WTC11 (cell line): ENCODE measurements at regions not wholly inside any gene's neighbourhood (a gene's known extent, or its start where the extent isn't known, plus 50 kb on each side); places are given as distances from the start of the nearest gene placed in this dataset.

ENCODE experiments used
- ATAC-seq: fragments of 200-7000 bp; cut with Tn5 transposase; 2 replicates; pipeline ENCODE4 v1.10.0; 2021; ENCODE audit warnings: mild to moderate bottlenecking, moderate library complexity
- CTCF ChIA-PET: fragments of 300-600 bp; sonication (Branson Sonifier 250); formaldehyde crosslinking; loops from one replicate; lab custom pipeline; 2021; ENCODE audit warnings: antibody characterized with exemption; lab: Charles Lee
- POLR2A ChIA-PET: fragments of 350-600 bp; sonication (Branson Sonifier 250); formaldehyde crosslinking; loops from one replicate; lab custom pipeline; 2021; ENCODE audit warnings: antibody characterized with exemption; lab: Charles Lee
- DNase-seq: peaks from one replicate; pipeline ENCODE4 v3.0.0; 2021; ENCODE audit warnings: low spot score
- H3K27ac Mint-ChIP-seq: 2 replicates; pipeline ENCODE4 v1.8.0; 2021; ENCODE audit warnings: mixed read lengths
- H3K27me3 Mint-ChIP-seq: 2 replicates; pipeline ENCODE4 v1.8.0; 2021; ENCODE audit warnings: low read depth, mild to moderate bottlenecking, moderate library complexity, mixed read lengths
- H3K36me3 Mint-ChIP-seq: 2 replicates; pipeline ENCODE4 v1.8.0; 2021; ENCODE audit warnings: mixed read lengths
- H3K4me1 Mint-ChIP-seq: 2 replicates; pipeline ENCODE4 v1.8.0; 2022; ENCODE audit warnings: mixed read lengths
- H3K4me3 Mint-ChIP-seq: 2 replicates; pipeline ENCODE4 v1.8.0; 2021; ENCODE audit warnings: mild to moderate bottlenecking, moderate library complexity, mixed read lengths
- H3K9me3 Mint-ChIP-seq: 2 replicates; pipeline ENCODE4 v1.8.0; 2021; ENCODE audit warnings: mixed read lengths
- JAZF1 ChIP-seq: fragments of 250-450 bp; sonication (Bioruptor Pico); IDR thresholded peaks from 2 replicates; pipeline ENCODE4 v1.9.0; 2021; ENCODE audit warnings: moderate library complexity, mild to moderate bottlenecking, inconsistent platforms
- MAX ChIP-seq: sonication (generic); formaldehyde crosslinking; IDR thresholded peaks from 2 replicates; pipeline ENCODE4 v1.8.0; 2022; ENCODE audit warnings: mild to moderate bottlenecking, missing genetic modification reagents
- NFATC4 ChIP-seq: fragments of 250-450 bp; sonication (Bioruptor Pico); IDR thresholded peaks from 2 replicates; pipeline ENCODE4 v1.9.0; 2021; ENCODE audit warnings: mild to moderate bottlenecking
- RELA ChIP-seq: sonication (generic); formaldehyde crosslinking; IDR thresholded peaks from 2 replicates; pipeline ENCODE4 v1.8.1; 2022; ENCODE audit warnings: missing genetic modification reagents, mild to moderate bottlenecking, borderline replicate concordance
- TEAD1 ChIP-seq: sonication (generic); formaldehyde crosslinking; IDR thresholded peaks from 2 replicates; pipeline ENCODE4 v1.8.0; 2022; ENCODE audit warnings: mild to moderate bottlenecking, missing genetic modification reagents
- ZBTB43 ChIP-seq: sonication (generic); formaldehyde crosslinking; IDR thresholded peaks from 2 replicates; pipeline ENCODE4 v1.8.1; 2023; ENCODE audit warnings: mild to moderate bottlenecking, missing genetic modification reagents
- ZMAT4 ChIP-seq: fragments of 250-450 bp; sonication (Bioruptor Pico); IDR thresholded peaks from 2 replicates; pipeline ENCODE4 v1.9.0; 2021; ENCODE audit warnings: mild to moderate bottlenecking
- ZNF281 ChIP-seq: sonication (generic); formaldehyde crosslinking; IDR thresholded peaks from 2 replicates; pipeline ENCODE4 v1.8.0; 2023; ENCODE audit warnings: mild to moderate bottlenecking, missing genetic modification reagents
- ZNF396 ChIP-seq: fragments of 250-450 bp; sonication (Bioruptor Pico); IDR thresholded peaks from 2 replicates; pipeline ENCODE4 v1.8.0; 2021; ENCODE audit warnings: mild to moderate bottlenecking, moderate library complexity, borderline replicate concordance
- ZNF532 ChIP-seq: fragments of 250-450 bp; sonication (Bioruptor Pico); IDR thresholded peaks from 2 replicates; pipeline ENCODE4 v1.9.0; 2021; ENCODE audit warnings: mild to moderate bottlenecking, borderline replicate concordance
- ZNF671 ChIP-seq: fragments of 250-450 bp; sonication (Bioruptor Pico); IDR thresholded peaks from 2 replicates; pipeline ENCODE4 v1.8.0; 2021; ENCODE audit warnings: mild to moderate bottlenecking
- TF ChIP-seq, protein P1 (sequence below): sonication (generic); formaldehyde crosslinking; conservative IDR thresholded peaks from 2 replicates; pipeline ENCODE4 v1.8.1; 2022; ENCODE audit warnings: mild to moderate bottlenecking, missing genetic modification reagents
- TF ChIP-seq, protein P2 (sequence below): sonication (generic); formaldehyde crosslinking; IDR thresholded peaks from 2 replicates; pipeline ENCODE4 v1.8.0; 2022; ENCODE audit warnings: mild to moderate bottlenecking, missing genetic modification reagents
- TF ChIP-seq, protein P3 (sequence below): fragments of 250-450 bp; sonication (Bioruptor Pico); IDR thresholded peaks from 2 replicates; pipeline ENCODE4 v2.1.2; 2022; ENCODE audit warnings: mild to moderate bottlenecking, moderate library complexity
- TF ChIP-seq, protein P4 (sequence below): sonication (generic); formaldehyde crosslinking; IDR thresholded peaks from 2 replicates; pipeline ENCODE4 v1.8.1; 2023; ENCODE audit warnings: mild to moderate bottlenecking, moderate library complexity, missing genetic modification reagents

DNA sequence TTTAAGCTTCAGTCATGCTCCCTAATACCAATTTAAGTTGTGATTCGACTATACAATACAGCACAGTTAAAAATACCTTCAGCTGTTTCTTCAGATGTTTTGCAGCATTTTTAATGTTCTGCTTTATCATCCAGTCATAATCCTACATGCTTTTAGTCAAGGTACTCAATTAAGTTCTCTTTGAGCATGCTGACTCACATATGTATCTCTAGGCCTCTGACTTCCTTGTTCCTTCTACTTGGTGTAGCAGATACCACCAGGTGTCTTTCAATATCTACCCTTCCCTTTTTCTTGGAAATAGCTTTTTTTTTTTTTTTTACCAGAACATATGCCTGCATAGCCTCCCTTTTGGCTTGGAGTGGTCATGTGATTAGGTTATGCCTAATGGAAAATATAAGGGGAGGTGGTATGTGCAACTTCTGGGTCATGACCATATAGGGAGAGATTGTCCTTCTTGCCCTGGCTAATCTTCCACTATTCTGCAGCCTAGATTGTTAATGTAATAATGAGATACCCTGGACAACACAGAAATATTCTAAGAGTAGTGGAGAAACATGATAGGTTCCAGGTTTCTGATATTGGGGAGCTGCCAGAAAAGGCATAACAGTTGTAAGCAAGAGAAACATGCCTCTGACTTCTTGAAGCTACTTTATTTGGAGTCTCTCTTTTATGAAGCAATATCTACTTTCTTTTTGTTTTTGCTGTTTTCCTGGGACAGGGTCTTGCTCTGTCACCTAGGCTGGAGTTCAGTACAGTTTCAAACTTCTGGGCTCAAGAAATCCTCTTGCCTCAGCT lies 737.2 kb upstream of the SLIT2 start:
- ATAC-seq, result no peak
- no peaks in the 10 kb centered on the region for H3K36me3 Mint-ChIP-seq
- ChIA-PET POLR2A (no interaction called here), CTCF (no interaction called here)
- TF ChIP-seq, protein P1, sequence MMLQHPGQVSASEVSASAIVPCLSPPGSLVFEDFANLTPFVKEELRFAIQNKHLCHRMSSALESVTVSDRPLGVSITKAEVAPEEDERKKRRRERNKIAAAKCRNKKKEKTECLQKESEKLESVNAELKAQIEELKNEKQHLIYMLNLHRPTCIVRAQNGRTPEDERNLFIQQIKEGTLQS, result no peak
- TF ChIP-seq ZBTB43 (no peak), RELA (CRISPR knock-in tag) (no peak), TEAD1 (CRISPR knock-in tag) (no peak), ZNF396 (no peak), ZNF532 (CRISPR knock-in tag) (no peak), ZNF671 (no peak), JAZF1 (CRISPR knock-in tag) (no peak), NFATC4 (CRISPR knock-in tag) (no peak), MAX (CRISPR knock-in tag) (no peak), ZNF281 (CRISPR knock-in tag) (no peak), ZMAT4 (CRISPR knock-in tag) (no peak)
- TF ChIP-seq, protein P2, sequence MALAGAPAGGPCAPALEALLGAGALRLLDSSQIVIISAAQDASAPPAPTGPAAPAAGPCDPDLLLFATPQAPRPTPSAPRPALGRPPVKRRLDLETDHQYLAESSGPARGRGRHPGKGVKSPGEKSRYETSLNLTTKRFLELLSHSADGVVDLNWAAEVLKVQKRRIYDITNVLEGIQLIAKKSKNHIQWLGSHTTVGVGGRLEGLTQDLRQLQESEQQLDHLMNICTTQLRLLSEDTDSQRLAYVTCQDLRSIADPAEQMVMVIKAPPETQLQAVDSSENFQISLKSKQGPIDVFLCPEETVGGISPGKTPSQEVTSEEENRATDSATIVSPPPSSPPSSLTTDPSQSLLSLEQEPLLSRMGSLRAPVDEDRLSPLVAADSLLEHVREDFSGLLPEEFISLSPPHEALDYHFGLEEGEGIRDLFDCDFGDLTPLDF (CRISPR knock-in tag), result no peak
- TF ChIP-seq, protein P3, sequence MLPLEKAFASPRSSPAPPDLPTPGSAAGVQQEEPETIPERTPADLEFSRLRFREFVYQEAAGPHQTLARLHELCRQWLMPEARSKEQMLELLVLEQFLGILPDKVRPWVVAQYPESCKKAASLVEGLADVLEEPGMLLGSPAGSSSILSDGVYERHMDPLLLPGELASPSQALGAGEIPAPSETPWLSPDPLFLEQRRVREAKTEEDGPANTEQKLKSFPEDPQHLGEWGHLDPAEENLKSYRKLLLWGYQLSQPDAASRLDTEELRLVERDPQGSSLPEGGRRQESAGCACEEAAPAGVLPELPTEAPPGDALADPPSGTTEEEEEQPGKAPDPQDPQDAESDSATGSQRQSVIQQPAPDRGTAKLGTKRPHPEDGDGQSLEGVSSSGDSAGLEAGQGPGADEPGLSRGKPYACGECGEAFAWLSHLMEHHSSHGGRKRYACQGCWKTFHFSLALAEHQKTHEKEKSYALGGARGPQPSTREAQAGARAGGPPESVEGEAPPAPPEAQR (CRISPR knock-in tag), result no peak
- TF ChIP-seq, protein P4, sequence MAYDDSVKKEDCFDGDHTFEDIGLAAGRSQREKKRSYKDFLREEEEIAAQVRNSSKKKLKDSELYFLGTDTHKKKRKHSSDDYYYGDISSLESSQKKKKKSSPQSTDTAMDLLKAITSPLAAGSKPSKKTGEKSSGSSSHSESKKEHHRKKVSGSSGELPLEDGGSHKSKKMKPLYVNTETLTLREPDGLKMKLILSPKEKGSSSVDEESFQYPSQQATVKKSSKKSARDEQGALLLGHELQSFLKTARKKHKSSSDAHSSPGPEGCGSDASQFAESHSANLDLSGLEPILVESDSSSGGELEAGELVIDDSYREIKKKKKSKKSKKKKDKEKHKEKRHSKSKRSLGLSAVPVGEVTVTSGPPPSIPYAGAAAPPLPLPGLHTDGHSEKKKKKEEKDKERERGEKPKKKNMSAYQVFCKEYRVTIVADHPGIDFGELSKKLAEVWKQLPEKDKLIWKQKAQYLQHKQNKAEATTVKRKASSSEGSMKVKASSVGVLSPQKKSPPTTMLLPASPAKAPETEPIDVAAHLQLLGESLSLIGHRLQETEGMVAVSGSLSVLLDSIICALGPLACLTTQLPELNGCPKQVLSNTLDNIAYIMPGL (CRISPR knock-in tag), result no peak
- DNase-seq, result no peak
- H3K27me3 Mint-ChIP-seq, result peaks cover 4% of the 10 kb centered on the region; the same call in 1 of the 2 replicates
- H3K27ac Mint-ChIP-seq, result no peak overlapping the region
- H3K9me3 Mint-ChIP-seq, result peaks cover 13% of the 10 kb centered on the region
- H3K4me3 Mint-ChIP-seq, result no peak overlapping the region
- H3K4me1 Mint-ChIP-seq, result peaks cover 2% of the 10 kb centered on the region; the same call in 1 of the 2 replicates
